IMR-90 (cell line): ENCODE measurements at regions not wholly inside any gene's neighbourhood (a gene's known extent, or its start where the extent isn't known, plus 50 kb on each side); places are given as distances from the start of the nearest gene placed in this dataset.

Experiments used
- ATAC-seq: fragments of 200-7000 bp; cut with Tn5 transposase; 2 replicates; pipeline ENCODE4 v1.9.1; 2020; ENCODE audit warnings: low read depth, mild to moderate bottlenecking, moderate library complexity
- BruUV-seq: library from RNA; stranded (reverse); fragments of 400-500 nt; replicated peaks from 2 replicates; lab custom pipeline; 2021; lab: Mats Ljungman, UMichigan
- CTCF ChIA-PET: fragments of 300-600 bp; formaldehyde crosslinking; extraction: SDS; loops from one replicate; lab custom pipeline; 2021; ENCODE audit warnings: antibody characterized with exemption; lab: Yijun Ruan, JAX
- POLR2A ChIA-PET: fragments of 300-600 bp; sonication (Branson Sonifier 250); formaldehyde crosslinking; loops from one replicate; lab custom pipeline; 2022; ENCODE audit warnings: antibody characterized with exemption; ENCODE audit not compliant: unreplicated experiment; lab: Charles Lee
- DNase-seq: peaks from one replicate; pipeline ENCODE4 v3.0.0; 2013
- H2AFZ ChIP-seq: replicated peaks from 2 replicates; pipeline ENCODE3; 2013; ENCODE audit warnings: low read length, mild to moderate bottlenecking; ENCODE audit not compliant: poor library complexity
- H2AK5ac ChIP-seq: 2 replicates; pipeline ENCODE4 v1.6.1; 2013; ENCODE audit warnings: low read depth, low read length, inconsistent platforms
- H2AK9ac ChIP-seq: replicated peaks from 2 replicates; pipeline ENCODE3; 2013; ENCODE audit warnings: mild to moderate bottlenecking, low read depth, low read length, moderate library complexity; ENCODE audit not compliant: poor library complexity
- H2BK120ac ChIP-seq: 2 replicates; pipeline ENCODE4 v1.6.1; 2013; ENCODE audit warnings: low read depth, low read length, inconsistent platforms
- H2BK15ac ChIP-seq: 3 replicates; pipeline ENCODE4 v1.6.1; 2013; ENCODE audit warnings: low read depth, low read length, inconsistent platforms
- H2BK20ac ChIP-seq: 2 replicates; pipeline ENCODE4 v1.6.1; 2013; ENCODE audit warnings: low read depth, mild to moderate bottlenecking, inconsistent platforms, low read length, moderate library complexity
- H2BK5ac ChIP-seq: 2 replicates; pipeline ENCODE4 v1.6.1; 2013; ENCODE audit warnings: mild to moderate bottlenecking, low read depth, low read length, inconsistent platforms; ENCODE audit not compliant: poor library complexity, severe bottlenecking
- H3K14ac ChIP-seq: replicated peaks from 2 replicates; pipeline ENCODE4 v1.6.1; 2013; ENCODE audit warnings: low read depth, low read length, inconsistent platforms
- H3K18ac ChIP-seq: 2 replicates; pipeline ENCODE4 v1.6.1; 2013; ENCODE audit warnings: low read depth, low read length, control low read depth
- H3K23ac ChIP-seq: 2 replicates; pipeline ENCODE4 v1.6.1; 2013; ENCODE audit warnings: low read depth, low read length, inconsistent platforms
- H3K27ac ChIP-seq: 2 replicates; pipeline ENCODE4 v1.5.1; 2013; ENCODE audit warnings: mild to moderate bottlenecking, control low read depth, low read length; ENCODE audit not compliant: insufficient read depth
- H3K27me3 ChIP-seq: 2 replicates; pipeline ENCODE4 v1.6.1; 2013; ENCODE audit warnings: low read length; ENCODE audit not compliant: control insufficient read depth, insufficient read depth
- H3K36me3 ChIP-seq: 2 replicates; pipeline ENCODE4 v1.6.1; 2013; ENCODE audit warnings: low read length, mixed read lengths; ENCODE audit not compliant: control insufficient read depth, insufficient read depth
- H3K4ac ChIP-seq: 2 replicates; pipeline ENCODE4 v1.6.1; 2013; ENCODE audit warnings: low read depth, low read length, inconsistent platforms
- H3K4me1 ChIP-seq: 2 replicates; pipeline ENCODE4 v1.6.1; 2013; ENCODE audit warnings: low read length, mixed read lengths; ENCODE audit not compliant: control insufficient read depth, insufficient read depth
- H3K4me2 ChIP-seq: 2 replicates; pipeline ENCODE4 v1.6.1; 2013; ENCODE audit warnings: low read depth, mild to moderate bottlenecking, control low read depth, low read length, moderate library complexity
- H3K4me3 ChIP-seq: 2 replicates; pipeline ENCODE4 v1.5.1; 2013; ENCODE audit warnings: low read depth, mild to moderate bottlenecking, control low read depth, low read length, moderate library complexity; ENCODE audit not compliant: insufficient read depth
- H3K56ac ChIP-seq: 2 replicates; pipeline ENCODE4 v1.6.1; 2013; ENCODE audit warnings: low read length, inconsistent platforms; ENCODE audit not compliant: insufficient read depth; ENCODE audit errors: extremely low read depth
- H3K79me1 ChIP-seq, 2 experiments: 2 replicates each; pipeline ENCODE4 v1.6.1; 2013; ENCODE audit warnings: low read length in 2 of 2, inconsistent platforms in 1 of 2, low read depth in 1 of 2
- H3K9ac ChIP-seq: 2 replicates; pipeline ENCODE4 v1.6.1; 2013; ENCODE audit warnings: low read depth, low read length, control low read depth
- H3K9me1 ChIP-seq: 2 replicates; pipeline ENCODE4 v1.6.1; 2013; ENCODE audit warnings: low read length, inconsistent platforms; ENCODE audit not compliant: insufficient read depth
- H3K9me3 ChIP-seq: 2 replicates; pipeline ENCODE4 v1.6.1; 2013; ENCODE audit warnings: low read length; ENCODE audit not compliant: control insufficient read depth, insufficient read depth
- H4K20me1 ChIP-seq: 2 replicates; pipeline ENCODE4 v1.6.1; 2013; ENCODE audit warnings: low read length, inconsistent platforms; ENCODE audit not compliant: insufficient read depth
- H4K5ac ChIP-seq: 2 replicates; pipeline ENCODE4 v1.6.1; 2013; ENCODE audit warnings: mild to moderate bottlenecking, low read depth, low read length, control low read depth
- H4K8ac ChIP-seq, 2 experiments: 2 replicates each; pipeline ENCODE4 v1.6.1; 2013; ENCODE audit warnings: low read depth in 2 of 2, low read length in 2 of 2, control low read depth in 1 of 2, inconsistent platforms in 1 of 2
- H4K91ac ChIP-seq: 2 replicates; pipeline ENCODE4 v1.6.1; 2013; ENCODE audit warnings: low read depth, low read length, inconsistent platforms; ENCODE audit not compliant: insufficient read depth
- BHLHE40 ChIP-seq: fragments of 150-350 bp; IDR thresholded peaks from 2 replicates; pipeline ENCODE4 v1.6.1; 2016; ENCODE audit warnings: mild to moderate bottlenecking, low read depth, low read length
- CTCF ChIP-seq: conservative IDR thresholded peaks from 2 replicates; pipeline ENCODE4 v1.5.1; 2012; ENCODE audit warnings: mild to moderate bottlenecking, low read depth, low read length, improper control_type of control experiment
- ELK1 ChIP-seq: fragments of 150-350 bp; IDR thresholded peaks from 2 replicates; pipeline ENCODE4 v1.6.1; 2016; ENCODE audit warnings: low read depth, mild to moderate bottlenecking, low read length, moderate library complexity, borderline replicate concordance
- FOS ChIP-seq: fragments of 150-350 bp; IDR thresholded peaks from 2 replicates; pipeline ENCODE4 v1.6.1; 2016; ENCODE audit warnings: low read depth, low read length
- MAFK ChIP-seq: IDR thresholded peaks from 2 replicates; pipeline ENCODE4 v1.6.1; 2012; ENCODE audit warnings: low read depth, low read length, improper control_type of control experiment
- MAZ ChIP-seq: IDR thresholded peaks from 2 replicates; pipeline ENCODE4 v1.6.1; 2012; ENCODE audit warnings: low read depth, mild to moderate bottlenecking, low read length, improper control_type of control experiment, moderate library complexity, borderline replicate concordance
- MXI1 ChIP-seq: IDR thresholded peaks from 2 replicates; pipeline ENCODE4 v1.6.1; 2012; ENCODE audit warnings: low read depth, mild to moderate bottlenecking, low read length, moderate library complexity, borderline replicate concordance
- NFE2L2 ChIP-seq: fragments of 150-350 bp; IDR thresholded peaks from 2 replicates; pipeline ENCODE4 v1.6.1; 2016; ENCODE audit warnings: low read depth, mild to moderate bottlenecking, low read length
- POLR2A ChIP-seq: IDR thresholded peaks from 2 replicates; pipeline ENCODE4 v1.6.1; 2012; ENCODE audit warnings: mild to moderate bottlenecking, low read depth, low read length
- RAD21 ChIP-seq: IDR thresholded peaks from 2 replicates; pipeline ENCODE4 v1.6.1; 2012; ENCODE audit warnings: low read length, improper control_type of control experiment
- RCOR1 ChIP-seq: IDR thresholded peaks from 2 replicates; pipeline ENCODE4 v1.6.1; 2012; ENCODE audit warnings: mild to moderate bottlenecking, low read length, improper control_type of control experiment; ENCODE audit not compliant: insufficient replicate concordance
- RFX5 ChIP-seq: IDR thresholded peaks from 2 replicates; pipeline ENCODE4 v1.8.0; 2012; ENCODE audit warnings: low read depth, mild to moderate bottlenecking, low read length, moderate library complexity
- SMC3 ChIP-seq: fragments of 150-350 bp; IDR thresholded peaks from 2 replicates; pipeline ENCODE4 v1.6.1; 2016; ENCODE audit warnings: low read depth, mild to moderate bottlenecking, antibody characterized with exemption, low read length, moderate library complexity
- USF2 ChIP-seq: fragments of 150-350 bp; IDR thresholded peaks from 2 replicates; pipeline ENCODE4 v1.6.1; 2017; ENCODE audit warnings: mild to moderate bottlenecking, antibody characterized with exemption, low read length, low read depth
- WGBS, 2 experiments: methylation state at CpG; one replicate each; pipeline versions ENCODE4 v1.1.5 to v1.1.7; 2013; ENCODE audit warnings: missing lambda C conversion rate in 2 of 2; ENCODE audit not compliant: insufficient read length in 1 of 2; ENCODE audit errors: extremely low coverage in 2 of 2; 5-methylcytosine and 5-hydroxymethylcytosine counted together
- dilution Hi-C: fragments of 300-500 bp; cut with HindIII; formaldehyde crosslinking; loops from one replicate; pipeline ENCODE4 v1.14.3; 2018; ENCODE audit warnings: low sequenced_read_pairs; ENCODE audit not compliant: unreplicated experiment
- in situ Hi-C: fragments of 300-500 bp; cut with MboI; formaldehyde crosslinking; loops from 3 replicates; pipeline ENCODE4 v1.14.3; 2019; ENCODE audit warnings: low sequenced_read_pairs, inconsistent platforms, mixed read lengths
- intact Hi-C: fragments of 100-400 bp; cut with micrococcal nuclease; formaldehyde crosslinking; loops from 2 replicates; pipeline ENCODE4 v1.10.0; 2022

- H3K23ac ChIP-seq = no peak overlapping the region
- WGBS, 2 experiments = 73% methylated on average over 16 of the region's 23 CpGs; no CpG with 5 or more reads in 1 of the 2 experiments
- peak overlapping the region; percentile 21 for H2AFZ ChIP-seq
- POLR2A ChIA-PET = no interaction called here
- H4K8ac ChIP-seq = no peak overlapping the region
- H2BK20ac ChIP-seq = no peak overlapping the region
- H2BK5ac ChIP-seq = no peak overlapping the region
- no peak overlapping the region for H2AK5ac ChIP-seq
- DNase-seq (no peak), ATAC-seq (no peak)
- dilution Hi-C loops (no loop called here), in situ Hi-C loops (no loop called here), intact Hi-C loops (no loop called here)
- H3K14ac ChIP-seq = no peak overlapping the region
- no peak for TF ChIP-seq CTCF
- no peak for TF ChIP-seq USF2
- TF ChIP-seq MAZ = no peak
- TF ChIP-seq FOS = no peak
- no peak for TF ChIP-seq RFX5
- no peak for TF ChIP-seq NFE2L2
- no peak for TF ChIP-seq RAD21
- no peak for TF ChIP-seq ELK1
- no peak for TF ChIP-seq BHLHE40
- TF ChIP-seq RCOR1 = no peak
- no peak for TF ChIP-seq MXI1
- no peak for TF ChIP-seq MAFK
- no peak for TF ChIP-seq POLR2A
- no peak for TF ChIP-seq SMC3
- H3K79me1 ChIP-seq = no peaks in the 10 kb centered on the region
- no peak overlapping the region for H3K4ac ChIP-seq
- H3K9ac ChIP-seq = no peak overlapping the region
- no peak overlapping the region for H2AK9ac ChIP-seq
- H3K18ac ChIP-seq = no peak overlapping the region
- no peaks in the 10 kb centered on the region for H3K27me3 ChIP-seq
- H3K56ac ChIP-seq = no peak overlapping the region
- H3K4me2 ChIP-seq = no peak overlapping the region
- H4K20me1 ChIP-seq = no peaks in the 10 kb centered on the region
- no peak overlapping the region for H2BK120ac ChIP-seq
- BruUV-seq = no TSS peak
- no peak overlapping the region for H3K4me3 ChIP-seq
- H3K36me3 ChIP-seq = no peaks in the 10 kb centered on the region
- no peak overlapping the region for H4K5ac ChIP-seq
- no peak overlapping the region for H2BK15ac ChIP-seq
- H4K91ac ChIP-seq = no peak overlapping the region
- H3K9me3 ChIP-seq = peaks cover 51% of the 10 kb centered on the region
- H3K4me1 ChIP-seq = no peaks in the 10 kb centered on the region
- no peak overlapping the region for H3K27ac ChIP-seq
- H3K9me1 ChIP-seq = no peaks in the 10 kb centered on the region
- CTCF ChIA-PET = no interaction called here
Measured at GRCh38 chr6:169864148-169865020, 113.0 kb downstream of the ERMARD start.
